G401 (cell line): ENCODE measurements at regions not wholly inside any gene's neighbourhood (a gene's known extent, or its start where the extent isn't known, plus 50 kb on each side); places are given as distances from the start of the nearest gene placed in this dataset.
"Not testable (repeated sequence)": the region's sequence is repeated elsewhere in the genome, so short reads cannot be mapped to it uniquely, and the experiment has no call there.

Experiments
- DNase-seq: peaks from one replicate; pipeline ENCODE4 v3.0.0-alpha.2; 2015; ENCODE audit warnings: low spot score
- in situ Hi-C: cut with HindIII; loops from 2 replicates; pipeline ENCODE4 v1.10.0; 2016; ENCODE audit warnings: low sequenced_read_pairs, mixed read lengths

GRCh38 chr2:192414794-192415193 is 220.1 kb upstream of the TMEFF2 start:
- in situ Hi-C loops: no loop called here
- no peak for DNase-seq

GRCh38 chr2:192413812-192414681 is 219.3 kb upstream of the TMEFF2 start:
- in situ Hi-C loops: no loop called here
- no peak for DNase-seq

GRCh38 chr2:192412866-192413265 is 218.1 kb upstream of the TMEFF2 start:
- DNase-seq, in situ Hi-C loops: not testable (repeated sequence)

GRCh38 chr2:192412394-192412793 is 217.7 kb upstream of the TMEFF2 start:
- in situ Hi-C loops: no loop called here
- DNase-seq: no peak

- no peak for DNase-seq
- in situ Hi-C loops: no loop called here
These were observed 217.0 kb upstream of the TMEFF2 start for GRCh38 chr2:192411755-192412154.

- no peak for DNase-seq
- in situ Hi-C loops: no loop called here
These were observed 215.6 kb upstream of the TMEFF2 start for GRCh38 chr2:192410319-192410718.

GRCh38 chr2:192407692-192408091 is 213.0 kb upstream of the TMEFF2 start:
- no peak for DNase-seq
- in situ Hi-C loops: no loop called here

GRCh38 chr2:192398236-192398635 is 203.5 kb upstream of the TMEFF2 start:
- DNase-seq: no peak
- in situ Hi-C loops: no loop called here

- in situ Hi-C loops: no loop called here
- DNase-seq: no peak
These were observed 199.9 kb upstream of the TMEFF2 start for GRCh38 chr2:192394605-192395004.

GRCh38 chr2:192391041-192391440 is 196.3 kb upstream of the TMEFF2 start:
- DNase-seq: no peak
- in situ Hi-C loops: no loop called here

- no peak for DNase-seq
- in situ Hi-C loops: no loop called here
These were observed 195.7 kb upstream of the TMEFF2 start for GRCh38 chr2:192390401-192390800.

- in situ Hi-C loops, DNase-seq: not testable (repeated sequence)
These were observed 189.5 kb upstream of the TMEFF2 start for GRCh38 chr2:192384191-192384590.

GRCh38 chr2:192381082-192381481 is 186.3 kb upstream of the TMEFF2 start:
- no peak for DNase-seq
- in situ Hi-C loops: no loop called here

- in situ Hi-C loops: no loop called here
- no peak for DNase-seq
These were observed 185.0 kb upstream of the TMEFF2 start for GRCh38 chr2:192379736-192380135.

GRCh38 chr2:192377173-192377572 is 182.4 kb upstream of the TMEFF2 start:
- no peak for DNase-seq
- in situ Hi-C loops: no loop called here

- in situ Hi-C loops: no loop called here
- no peak for DNase-seq
These were observed 179.0 kb upstream of the TMEFF2 start for GRCh38 chr2:192373754-192374153.

- in situ Hi-C loops: no loop called here
- no peak for DNase-seq
These were observed 178.5 kb upstream of the TMEFF2 start for GRCh38 chr2:192373221-192373620.

- in situ Hi-C loops: no loop called here
- no peak for DNase-seq
These were observed 175.2 kb upstream of the TMEFF2 start for GRCh38 chr2:192369969-192370368.

GRCh38 chr2:192357217-192357616 is 162.5 kb upstream of the TMEFF2 start:
- in situ Hi-C loops: no loop called here
- no peak for DNase-seq

GRCh38 chr2:192354512-192355244 is 159.9 kb upstream of the TMEFF2 start:
- in situ Hi-C loops: no loop called here
- DNase-seq: no peak

GRCh38 chr2:192347542-192347941 is 152.8 kb upstream of the TMEFF2 start:
- in situ Hi-C loops: no loop called here
- DNase-seq: no peak
